ENCODE measurements at regions not wholly inside any gene's neighbourhood (a gene's known extent, or its start where the extent isn't known, plus 50 kb on each side); places are given as distances from the start of the nearest gene placed in this dataset.

- TF ChIP-seq CTCF (conservative IDR thresholded peaks at IDR 0.05 in 1 of 2, IDR thresholded peaks at IDR 0.05 in 1 of 2; ENCODE audit: low read depth in 1 of 2, low read length in 2 of 2) (no peak), EZH2 (IDR thresholded peaks at IDR 0.05; ENCODE audit: low read length, missing control alignments) (no peak)
These were observed 439.8 kb upstream of the ZMIZ1 start for GRCh38 chr10:78628976-78629375.
